IMR-90 (cell line): ENCODE measurements at regions not wholly inside any gene's neighbourhood (a gene's known extent, or its start where the extent isn't known, plus 50 kb on each side); places are given as distances from the start of the nearest gene placed in this dataset.

ENCODE experiments used
- CEBPB ChIP-seq: IDR thresholded peaks from 2 replicates; pipeline ENCODE4 v1.6.1; 2012; ENCODE audit warnings: low read depth, low read length, improper control_type of control experiment
- CTCF ChIP-seq: conservative IDR thresholded peaks from 2 replicates; pipeline ENCODE4 v1.5.1; 2012; ENCODE audit warnings: mild to moderate bottlenecking, low read depth, low read length, improper control_type of control experiment
- FOS ChIP-seq: fragments of 150-350 bp; IDR thresholded peaks from 2 replicates; pipeline ENCODE4 v1.6.1; 2016; ENCODE audit warnings: low read depth, low read length
- MAZ ChIP-seq: IDR thresholded peaks from 2 replicates; pipeline ENCODE4 v1.6.1; 2012; ENCODE audit warnings: low read depth, mild to moderate bottlenecking, low read length, improper control_type of control experiment, moderate library complexity, borderline replicate concordance

GRCh38 chr21:43332861-43333297, 94.1 kb downstream of the SIK1 start:
- TF ChIP-seq CEBPB (no peak), CTCF (no peak), MAZ (peak; percentile 27; the same call in 1 of the 2 replicates), FOS (no peak)
